ENCODE measurements at regions not wholly inside any gene's neighbourhood (a gene's known extent, or its start where the extent isn't known, plus 50 kb on each side); places are given as distances from the start of the nearest gene placed in this dataset.
"Not testable (repeated sequence)": the region's sequence is repeated elsewhere in the genome, so short reads cannot be mapped to it uniquely, and the experiment has no call there.

DNA sequence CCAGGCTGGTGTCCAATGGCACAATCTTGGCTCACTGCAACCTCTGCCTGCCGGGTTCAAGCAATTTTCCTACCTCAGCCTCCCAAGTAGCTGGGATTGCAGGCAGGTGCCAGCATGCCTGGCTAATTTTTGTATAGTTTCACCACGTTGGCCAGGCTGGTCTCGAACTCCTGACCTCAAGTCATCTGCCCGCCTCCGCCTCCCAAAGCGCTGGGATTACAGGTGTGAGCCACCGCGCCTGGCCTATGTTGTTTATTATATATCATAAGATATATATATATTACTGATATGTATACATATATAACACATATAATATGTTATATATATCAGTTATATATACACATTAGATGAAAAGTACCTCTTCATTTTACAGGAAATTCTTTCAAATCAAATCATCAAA is 914.7 kb downstream of the FOXD4L5 start:
- WGBS, 2 donors = 85 to 93% methylated on average over 6 of the region's 8 CpGs
- not testable (repeated sequence) for H3K4me1 ChIP-seq; H3K36me3 ChIP-seq; H3K9me3 ChIP-seq; H3K27ac ChIP-seq; DNase-seq (ENCODE audit: low spot score in 2 of 2); H3K27me3 ChIP-seq; H3K4me3 ChIP-seq

DNA sequence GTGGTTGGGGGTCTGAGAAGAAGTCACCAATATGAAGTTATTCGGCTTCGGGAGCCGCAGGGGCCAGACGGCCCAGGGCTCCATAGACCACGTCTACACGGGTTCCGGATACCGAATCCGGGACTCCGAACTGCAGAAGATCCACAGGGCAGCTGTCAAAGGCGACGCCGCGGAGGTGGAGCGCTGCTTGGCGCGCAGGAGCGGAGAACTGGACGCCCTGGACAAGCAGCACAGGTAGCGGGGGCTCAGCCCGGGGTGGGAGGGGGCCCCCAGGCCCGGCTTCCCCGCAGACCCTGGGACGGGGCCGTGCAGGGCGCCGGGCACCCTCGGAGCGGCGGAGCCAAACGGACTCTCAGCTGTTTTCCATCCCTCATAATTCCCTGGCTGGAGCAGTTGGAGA is 915.4 kb downstream of the FOXD4L5 start:
- no CpG with 5 or more reads among the region's 31 CpGs for WGBS, 2 donors
- not testable (repeated sequence) for H3K4me1 ChIP-seq; H3K9me3 ChIP-seq; DNase-seq (ENCODE audit: low spot score in 2 of 2); H3K36me3 ChIP-seq; H3K27me3 ChIP-seq; H3K27ac ChIP-seq
- H3K4me3 ChIP-seq = peak overlapping the region in 2 of 4 donors; percentile 9 to 48

DNA sequence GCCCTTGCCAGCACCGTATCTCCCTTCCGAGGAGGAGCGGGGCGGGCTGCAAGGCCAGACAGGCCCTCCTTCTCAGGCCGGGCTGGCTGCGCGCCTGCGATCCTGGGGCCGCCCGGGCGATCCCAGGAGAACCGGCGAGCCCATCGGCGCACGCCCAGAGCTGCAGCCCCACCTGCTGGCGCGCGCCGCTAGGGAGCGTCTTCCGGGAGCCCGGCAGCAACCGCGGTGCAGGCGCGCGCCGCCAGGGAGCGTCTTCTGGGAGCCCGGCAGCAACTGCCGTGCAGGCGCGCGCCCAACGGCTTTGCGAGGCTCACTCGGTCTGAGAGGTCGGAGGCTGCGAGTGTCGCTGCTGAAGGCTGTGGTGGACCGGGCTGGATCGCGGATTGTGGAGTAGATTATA is 915.9 kb downstream of the FOXD4L5 start:
- TF ChIP-seq, protein P1, sequence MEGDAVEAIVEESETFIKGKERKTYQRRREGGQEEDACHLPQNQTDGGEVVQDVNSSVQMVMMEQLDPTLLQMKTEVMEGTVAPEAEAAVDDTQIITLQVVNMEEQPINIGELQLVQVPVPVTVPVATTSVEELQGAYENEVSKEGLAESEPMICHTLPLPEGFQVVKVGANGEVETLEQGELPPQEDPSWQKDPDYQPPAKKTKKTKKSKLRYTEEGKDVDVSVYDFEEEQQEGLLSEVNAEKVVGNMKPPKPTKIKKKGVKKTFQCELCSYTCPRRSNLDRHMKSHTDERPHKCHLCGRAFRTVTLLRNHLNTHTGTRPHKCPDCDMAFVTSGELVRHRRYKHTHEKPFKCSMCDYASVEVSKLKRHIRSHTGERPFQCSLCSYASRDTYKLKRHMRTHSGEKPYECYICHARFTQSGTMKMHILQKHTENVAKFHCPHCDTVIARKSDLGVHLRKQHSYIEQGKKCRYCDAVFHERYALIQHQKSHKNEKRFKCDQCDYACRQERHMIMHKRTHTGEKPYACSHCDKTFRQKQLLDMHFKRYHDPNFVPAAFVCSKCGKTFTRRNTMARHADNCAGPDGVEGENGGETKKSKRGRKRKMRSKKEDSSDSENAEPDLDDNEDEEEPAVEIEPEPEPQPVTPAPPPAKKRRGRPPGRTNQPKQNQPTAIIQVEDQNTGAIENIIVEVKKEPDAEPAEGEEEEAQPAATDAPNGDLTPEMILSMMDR (IDR thresholded peaks at IDR 0.05) = peak; percentile 14 to 51 (median 40)
- no CpG with 5 or more reads among the region's 44 CpGs for WGBS, 2 donors
- not testable (repeated sequence) for H3K27ac ChIP-seq, H3K27me3 ChIP-seq, H3K4me1 ChIP-seq, H3K36me3 ChIP-seq, H3K9me3 ChIP-seq
- H3K4me3 ChIP-seq = peak overlapping the region in 2 of 4 donors; percentile 14 to 41
- peak; percentile 34 to 42 for DNase-seq (ENCODE audit: low spot score in 2 of 2)

DNA sequence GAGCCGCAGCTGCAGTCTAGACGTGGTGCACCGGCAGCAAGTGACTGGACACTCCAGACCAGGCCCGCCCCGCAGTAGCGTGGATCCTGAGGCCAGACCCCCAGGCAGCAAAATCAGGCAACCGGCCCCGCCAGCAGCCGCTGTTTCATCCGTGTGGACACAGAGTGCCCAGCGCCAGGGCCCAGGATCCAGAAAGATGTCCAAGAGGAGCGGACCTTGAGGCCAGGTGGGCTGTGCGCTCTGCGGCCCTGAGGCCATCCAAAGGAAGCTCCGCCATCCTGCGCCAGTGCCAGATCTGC is 916.4 kb downstream of the FOXD4L5 start:
- not testable (repeated sequence) for H3K9me3 ChIP-seq; DNase-seq (ENCODE audit: low spot score in 2 of 2); H3K27me3 ChIP-seq; H3K27ac ChIP-seq; H3K36me3 ChIP-seq; H3K4me1 ChIP-seq
- WGBS, 2 donors = no CpG with 5 or more reads among the region's 16 CpGs
- peak overlapping the region in 1 of 4 donors; percentile 46 for H3K4me3 ChIP-seq

DNA sequence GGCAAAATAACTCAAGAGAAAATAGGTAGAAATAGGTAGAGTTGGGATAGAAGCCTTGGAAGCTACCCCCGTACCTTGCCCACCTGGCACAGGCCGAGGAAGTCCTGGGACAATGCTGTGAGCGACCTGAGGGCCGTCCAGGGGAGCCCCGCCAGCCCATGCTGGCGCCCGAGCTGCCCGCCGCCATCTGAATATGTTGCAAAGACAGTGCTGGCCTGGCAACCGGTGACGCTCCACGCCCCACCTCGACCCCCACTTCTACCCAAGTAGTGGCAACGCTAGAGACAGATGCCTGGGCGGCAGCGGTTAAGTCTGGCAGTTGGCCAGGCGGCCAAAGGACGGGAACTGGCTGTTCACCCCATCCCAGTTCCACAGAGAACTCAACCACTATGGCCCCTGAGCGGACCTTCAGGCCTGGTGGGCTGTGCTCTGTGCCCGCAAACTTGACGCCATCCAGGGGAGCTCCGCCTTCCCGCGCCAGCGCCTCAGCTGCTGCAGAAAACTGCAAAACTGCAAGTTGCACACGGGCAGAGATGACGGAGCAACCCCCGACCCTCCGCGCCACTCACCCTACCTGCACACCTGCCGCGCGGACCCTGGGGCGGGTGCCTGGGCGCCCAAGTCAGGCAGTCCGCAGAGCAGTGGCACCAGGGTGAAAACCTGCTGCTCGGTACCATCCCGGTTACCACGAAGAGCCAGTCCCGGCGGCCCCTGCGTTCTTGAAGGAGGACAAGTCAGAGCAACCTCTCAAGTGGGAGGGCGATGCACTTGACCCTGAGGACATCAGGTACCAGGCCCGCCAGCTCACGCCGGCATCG is 917.0 kb downstream of the FOXD4L5 start:
- H3K9me3 ChIP-seq; DNase-seq (ENCODE audit: low spot score in 2 of 2); H3K36me3 ChIP-seq; H3K4me1 ChIP-seq; H3K27ac ChIP-seq; H3K27me3 ChIP-seq: not testable (repeated sequence)
- peak overlapping the region in 1 of 4 donors; percentile 46 for H3K4me3 ChIP-seq
- WGBS, 2 donors = no CpG with 5 or more reads among the region's 47 CpGs
